Femur (tissue), 1 donor: ENCODE measurements at regions not wholly inside any gene's neighbourhood (a gene's known extent, or its start where the extent isn't known, plus 50 kb on each side); places are given as distances from the start of the nearest gene placed in this dataset.
"Not testable (repeated sequence)": the region's sequence is repeated elsewhere in the genome, so short reads cannot be mapped to it uniquely, and the experiment has no call there.

Experiments used
- DNase-seq: peaks from one replicate; pipeline ENCODE4 v3.0.0-alpha.2; 2017

DNA sequence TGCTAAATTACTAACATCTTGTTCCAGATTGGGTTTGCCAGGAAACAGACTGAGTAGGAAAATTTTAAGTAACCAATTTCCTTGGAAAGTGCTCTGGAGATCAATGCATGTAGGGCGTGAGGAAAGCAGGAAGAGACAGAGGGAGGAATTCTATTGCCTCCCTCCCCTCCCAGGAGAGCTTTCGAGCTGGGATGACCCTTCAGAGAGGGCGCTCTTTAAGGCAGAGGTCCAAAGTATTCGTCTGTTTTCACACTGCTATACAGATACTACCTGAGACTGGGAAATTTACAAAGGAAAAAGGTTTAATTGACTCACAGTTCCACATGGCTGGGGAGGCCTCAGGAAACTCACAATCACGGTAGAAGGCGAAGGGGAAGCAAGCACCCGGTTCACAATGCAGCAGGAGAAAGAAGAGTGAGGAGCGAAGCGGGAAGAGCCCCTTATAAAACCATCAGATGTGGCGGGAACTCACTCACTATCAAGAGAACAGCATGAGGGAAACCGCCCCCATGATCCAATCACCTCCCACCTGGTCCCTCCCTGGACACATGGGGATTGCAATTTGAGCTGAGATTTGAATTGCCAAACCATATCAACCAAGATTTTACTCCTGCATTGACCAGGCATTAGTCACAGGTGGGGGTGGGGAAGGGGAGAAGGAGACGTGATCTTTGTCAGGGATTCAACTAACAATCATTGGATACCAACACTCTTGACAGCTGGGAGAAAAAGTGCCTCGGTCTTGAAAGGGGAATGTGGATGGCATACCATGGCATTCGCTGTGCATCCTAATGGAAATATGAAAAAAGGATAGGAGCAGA lies 63.8 kb downstream of the SLITRK2 start:
- no peak for DNase-seq

DNA sequence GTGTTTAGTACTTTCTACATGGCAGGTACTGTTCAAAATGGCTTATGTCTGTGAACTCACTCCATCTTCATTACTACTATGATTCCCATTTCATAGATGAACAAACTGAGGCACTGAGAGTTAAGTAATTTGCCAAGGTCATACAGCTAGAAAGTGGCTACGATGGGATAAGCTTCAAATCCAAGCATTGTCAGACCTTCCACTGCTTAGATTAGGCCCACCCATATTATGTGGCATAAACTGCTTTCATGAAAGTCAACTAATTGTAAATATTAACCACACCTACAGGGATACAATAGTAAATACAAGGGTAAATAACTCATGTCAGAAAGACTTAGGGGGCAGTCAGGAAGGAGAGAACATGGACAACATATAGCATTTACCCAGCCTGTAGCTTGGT lies 68.8 kb downstream of the SLITRK2 start:
- DNase-seq, result no peak

DNA sequence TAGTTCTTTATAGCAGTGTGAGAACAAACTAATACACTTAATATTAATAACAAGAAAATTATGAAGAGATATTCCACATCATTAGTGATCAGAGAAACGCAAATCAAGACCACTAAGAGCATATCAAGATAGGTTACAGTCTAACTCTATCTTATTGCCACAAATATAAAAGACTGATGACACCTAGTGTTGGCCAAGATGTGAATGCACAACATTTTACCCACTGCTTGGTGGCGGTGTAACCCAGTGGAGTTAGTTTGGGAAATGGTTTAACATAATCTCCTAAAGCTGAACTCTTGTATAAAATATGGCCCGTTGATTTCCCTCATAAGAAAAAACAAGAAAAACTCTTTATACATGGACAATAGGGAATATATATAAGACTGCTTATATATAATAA lies 92.4 kb downstream of the SLITRK2 start:
- no peak for DNase-seq

DNA sequence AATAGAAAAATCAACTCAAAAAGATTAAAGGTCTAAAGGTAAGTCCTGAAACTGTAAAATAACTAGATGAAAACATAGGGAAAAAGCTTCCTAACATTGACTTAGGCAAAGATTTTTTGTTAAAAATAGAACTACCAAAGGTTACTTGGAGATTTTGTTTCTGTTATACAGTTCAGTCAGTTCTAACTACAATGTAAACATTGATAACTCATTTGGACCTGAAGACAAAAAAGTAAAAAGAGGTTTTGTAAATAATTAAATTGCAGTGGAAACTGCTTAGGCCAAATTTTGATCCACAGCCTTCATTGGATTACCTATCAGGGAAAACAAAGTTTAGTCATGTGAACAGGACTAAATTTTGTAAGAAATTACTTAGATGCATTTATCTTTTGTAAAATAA lies 101.8 kb downstream of the SLITRK2 start:
- no peak for DNase-seq

DNA sequence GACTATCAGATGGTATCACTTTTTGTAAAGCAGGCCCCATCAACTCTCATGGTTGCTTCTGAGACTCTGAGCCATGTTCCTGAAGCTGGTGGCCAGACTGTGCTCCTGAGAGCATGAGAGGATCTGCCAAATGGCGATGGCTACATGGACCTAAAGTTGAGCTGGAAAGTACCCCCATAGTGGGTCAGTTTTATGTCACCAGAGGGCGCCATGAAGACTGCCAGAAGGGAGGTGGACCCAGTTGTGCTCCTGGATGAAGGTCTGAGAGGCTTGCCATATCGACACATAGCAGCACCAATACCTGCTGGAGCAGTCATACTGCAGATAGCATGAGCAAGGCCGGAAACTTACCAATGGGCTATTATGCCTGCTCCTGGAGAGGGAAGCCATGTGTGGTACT lies 105.7 kb downstream of the SLITRK2 start:
- no peak for DNase-seq

DNA sequence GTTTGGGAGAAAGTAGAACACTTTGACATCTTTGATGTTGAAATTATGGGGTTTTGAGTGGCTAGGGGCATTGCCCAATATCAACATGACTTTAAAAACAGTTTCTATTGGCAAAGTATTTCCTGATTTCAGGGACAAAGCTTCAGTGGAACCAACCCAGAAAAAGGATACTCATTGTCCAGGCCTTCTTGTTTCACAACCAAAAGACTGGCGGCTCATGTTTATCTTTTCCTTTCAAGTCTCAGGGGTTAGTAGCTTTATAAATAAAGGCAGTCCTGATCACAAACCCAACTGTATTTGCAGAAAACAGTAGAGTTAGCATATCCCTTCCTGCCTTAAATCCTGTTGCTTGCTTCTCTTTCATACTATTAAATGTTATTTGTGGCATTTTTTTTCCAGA lies 119.1 kb downstream of the SLITRK2 start:
- no peak for DNase-seq

DNA sequence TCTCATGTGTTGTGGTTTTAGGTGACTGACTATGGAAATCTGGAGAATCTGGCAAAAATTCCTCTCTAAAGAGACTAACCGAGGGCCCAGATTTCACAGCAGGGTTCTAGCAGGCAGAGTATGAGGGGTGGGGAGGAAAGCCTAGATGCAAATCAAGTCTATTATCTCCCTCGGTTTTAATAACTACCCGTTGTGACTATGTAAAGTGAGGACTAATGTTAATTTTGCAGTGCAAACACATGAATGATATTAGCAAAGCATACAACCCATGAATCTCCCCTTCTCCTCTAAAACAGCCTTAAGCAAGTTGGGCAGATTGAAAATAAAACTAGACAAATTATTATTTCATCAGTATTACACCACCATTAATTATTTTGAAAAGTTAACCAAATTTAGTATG lies 131.4 kb downstream of the SLITRK2 start:
- no peak for DNase-seq

DNA sequence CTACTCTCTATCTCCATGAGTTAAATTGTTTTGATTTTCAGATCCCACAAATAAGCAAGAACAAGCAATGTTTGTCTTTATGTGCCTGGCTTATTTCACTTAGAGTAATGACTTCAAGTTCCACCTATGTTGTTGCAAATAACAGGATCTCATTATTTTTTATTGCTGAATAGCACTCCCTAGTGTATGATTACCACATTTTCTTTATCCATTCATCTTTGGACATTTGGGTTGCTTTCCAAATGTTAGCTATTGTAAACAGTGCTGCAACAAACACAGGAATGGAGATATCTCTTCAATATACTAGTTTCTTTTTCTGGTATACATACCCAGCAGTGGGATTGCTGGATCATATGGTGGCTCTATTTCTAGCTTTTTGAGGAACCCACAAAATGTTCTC lies 136.0 kb downstream of the SLITRK2 start:
- DNase-seq, result no peak

DNA sequence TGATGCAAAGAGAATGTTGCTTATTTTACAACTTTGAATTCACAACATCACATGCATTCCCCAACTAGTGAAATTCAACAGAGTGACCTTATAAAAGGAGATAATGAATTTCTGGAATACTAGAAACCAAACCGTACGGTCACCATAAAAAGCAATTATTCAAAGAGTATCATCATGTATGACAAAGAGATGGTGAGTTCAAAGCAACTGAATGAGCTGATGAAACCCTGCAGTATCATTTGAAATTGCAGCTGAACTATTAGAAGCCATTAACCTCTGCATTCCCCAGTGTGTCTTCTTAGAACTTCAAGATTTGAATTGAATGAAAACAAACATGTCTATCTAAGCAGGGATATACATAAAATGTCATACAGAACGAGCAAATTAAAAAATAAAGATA lies 172.4 kb downstream of the SLITRK2 start:
- DNase-seq, result no peak

DNA sequence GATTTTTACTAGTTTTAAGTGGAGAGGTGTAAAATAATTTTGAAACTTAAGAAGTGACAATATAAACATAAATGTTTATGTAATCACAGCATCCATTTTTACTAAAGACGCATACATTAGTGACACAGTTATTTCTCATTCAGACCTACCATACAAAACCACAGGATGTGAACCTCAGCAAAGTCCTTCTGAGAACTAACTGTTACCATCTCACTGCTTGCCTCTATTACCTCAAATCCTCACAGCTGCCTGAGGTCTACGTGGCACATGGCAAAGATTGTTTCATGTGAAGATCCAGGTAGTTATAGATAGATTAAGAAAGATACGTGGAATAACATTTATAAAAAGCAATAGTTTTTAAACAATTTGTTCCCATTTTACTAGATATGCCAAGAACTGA lies 189.0 kb downstream of the SLITRK2 start:
- no peak for DNase-seq

DNA sequence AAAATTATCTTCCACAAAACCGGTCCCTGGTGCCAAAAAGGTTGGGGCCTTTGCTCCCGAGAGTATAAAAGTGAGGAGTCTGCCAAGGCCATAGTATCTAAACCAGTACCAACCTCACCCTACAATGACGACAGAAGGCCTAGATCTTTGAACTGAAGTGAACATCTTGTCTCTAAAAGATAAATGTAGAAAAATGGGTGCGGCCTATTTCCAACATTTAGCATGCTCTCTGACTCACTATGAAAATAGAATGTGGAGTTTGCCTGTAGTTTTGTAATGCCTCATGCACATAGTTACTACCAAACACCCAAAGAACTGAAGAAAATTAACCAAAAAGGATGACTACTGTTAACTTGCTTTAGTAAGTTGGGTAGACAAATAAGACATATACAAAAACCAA lies 218.4 kb downstream of the SLITRK2 start:
- no peak for DNase-seq

DNA sequence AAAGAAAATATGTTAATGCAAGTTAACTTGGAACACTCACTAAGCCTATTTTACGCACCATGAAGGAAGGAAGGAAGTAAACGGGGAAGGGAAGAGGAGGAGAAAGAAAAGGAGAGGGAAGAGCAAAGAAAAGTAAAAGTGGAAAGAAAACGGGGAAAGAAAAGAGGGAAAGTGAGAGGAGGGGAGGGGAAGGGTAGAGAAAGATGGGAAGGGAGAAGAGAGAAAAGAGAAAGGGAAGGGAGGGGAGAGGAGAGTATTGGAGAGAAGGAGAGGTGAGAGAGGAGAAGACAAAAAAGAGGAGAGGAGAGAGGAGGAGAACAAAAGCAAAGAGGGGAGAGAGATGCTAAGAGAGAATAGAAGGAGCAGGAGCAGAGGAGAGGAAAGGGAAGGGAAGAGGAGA lies 224.1 kb downstream of the SLITRK2 start:
- DNase-seq, result no peak

DNA sequence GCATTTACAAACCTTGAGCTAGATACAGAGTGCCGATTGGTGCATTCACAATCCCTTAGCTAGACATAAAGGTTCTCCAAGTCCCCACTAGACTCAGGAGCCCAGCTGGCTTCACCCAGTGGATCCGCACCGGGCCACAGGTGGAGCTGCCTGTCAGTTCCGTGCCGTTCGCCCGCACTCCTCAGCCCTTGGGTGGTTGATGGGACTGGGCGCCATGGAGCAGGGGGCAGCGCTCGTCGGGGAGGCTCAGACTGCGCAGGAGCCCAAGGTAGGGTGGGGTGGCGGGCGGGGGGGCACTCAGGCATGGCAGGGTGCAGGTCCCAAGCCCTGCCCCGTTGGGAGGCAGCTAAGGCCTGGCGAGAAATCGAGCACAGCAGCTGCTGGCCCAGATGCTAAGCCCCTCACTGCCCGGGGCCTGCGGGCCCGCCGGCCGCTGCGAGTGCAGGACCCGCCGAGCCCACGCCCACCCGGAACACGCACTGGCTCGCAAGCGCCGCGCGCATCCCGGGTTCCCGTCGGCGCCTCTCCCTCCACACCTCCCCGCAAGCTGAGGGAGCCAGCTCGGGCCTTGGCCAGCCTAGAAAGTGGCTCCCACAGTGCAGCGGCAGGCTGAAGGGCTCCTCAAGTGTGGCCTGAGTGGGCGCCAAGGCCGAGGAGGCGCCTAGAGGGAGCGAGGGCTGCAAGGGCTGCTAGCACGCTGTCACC lies 228.5 kb downstream of the SLITRK2 start:
- not testable (repeated sequence) for DNase-seq

DNA sequence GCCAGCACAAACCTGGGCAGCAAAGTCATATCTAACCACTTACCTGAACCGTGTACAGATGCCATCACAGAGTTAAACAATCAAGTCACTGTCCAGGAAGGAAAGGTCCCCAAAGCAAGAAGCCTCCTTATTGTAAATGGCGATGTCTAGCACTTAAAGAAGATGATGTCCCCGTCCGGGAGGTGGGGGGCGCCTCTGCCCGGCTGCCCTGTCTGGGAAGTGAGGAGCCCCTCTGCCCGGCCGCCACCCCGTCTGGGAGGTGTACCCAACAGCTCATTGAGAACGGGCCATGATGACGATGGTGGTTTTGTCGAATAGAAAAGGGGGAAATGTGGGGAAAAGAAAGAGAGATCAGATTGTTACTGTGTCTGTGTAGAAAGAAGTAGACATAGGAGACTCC lies 231.9 kb downstream of the SLITRK2 start:
- DNase-seq, result not testable (repeated sequence)

DNA sequence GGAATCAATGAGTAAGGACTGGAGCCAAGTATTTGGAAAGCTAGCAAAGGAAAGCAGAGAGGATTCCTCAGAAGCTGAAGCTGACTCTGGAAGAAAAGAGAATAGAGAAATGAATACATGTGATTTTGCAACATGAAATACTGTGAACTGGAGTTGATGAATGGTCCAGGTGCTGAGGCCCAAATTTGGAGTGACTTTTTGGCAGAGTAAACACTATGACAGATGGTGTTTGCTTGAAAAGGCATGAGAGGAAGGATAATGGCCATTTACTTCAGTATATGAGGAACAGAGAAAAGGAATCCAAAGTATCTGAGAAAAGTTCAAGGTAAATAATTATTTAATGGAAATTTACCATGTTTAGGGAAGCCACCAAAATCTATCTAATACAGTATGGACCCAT lies 236.7 kb downstream of the SLITRK2 start:
- no peak for DNase-seq

DNA sequence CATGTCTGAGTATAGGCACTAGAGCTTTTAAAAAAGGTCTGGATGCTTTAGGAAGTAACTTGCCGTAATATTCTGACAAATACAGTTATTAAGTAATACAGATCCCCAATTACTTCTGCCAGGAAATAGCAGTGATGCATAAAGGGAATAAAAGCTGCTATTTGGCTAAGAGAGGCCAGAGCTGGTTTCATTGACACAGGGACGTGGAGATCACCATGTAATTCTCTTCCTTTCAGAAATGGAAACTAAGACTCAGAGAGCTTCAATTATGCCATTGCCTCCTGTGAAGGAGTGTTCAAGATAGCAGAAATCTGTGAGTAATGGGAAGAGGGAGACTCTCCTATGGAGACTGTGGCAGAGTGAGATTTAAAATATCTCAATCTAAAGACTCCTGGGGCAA lies 238.1 kb downstream of the SLITRK2 start:
- DNase-seq, result no peak

DNA sequence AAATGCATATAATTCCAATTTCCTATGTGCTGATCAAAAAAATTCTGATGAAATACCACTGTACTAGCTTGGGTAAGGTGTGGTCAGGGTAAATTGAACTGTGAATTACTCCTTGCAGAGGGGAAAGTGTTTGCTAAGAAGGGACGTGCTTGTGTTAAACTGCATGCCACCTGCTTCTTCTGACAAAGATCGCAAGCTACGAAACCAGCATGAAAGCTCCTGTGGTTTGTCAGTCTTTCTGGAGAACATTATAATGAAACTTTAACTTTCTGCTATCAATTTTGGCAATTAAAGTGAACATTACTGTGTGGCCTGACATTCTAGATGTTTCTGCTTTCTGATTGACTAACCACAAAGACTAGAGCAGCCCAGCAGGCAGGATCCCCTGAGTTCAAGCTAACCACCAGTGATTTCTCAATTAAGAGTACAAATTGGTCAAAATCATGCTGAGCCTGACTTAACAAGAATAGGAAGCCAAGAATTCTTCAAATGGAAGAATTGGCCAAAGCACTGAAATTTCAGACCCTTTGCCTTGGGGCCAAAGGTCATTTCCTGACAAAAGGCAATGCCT lies 239.0 kb downstream of the SLITRK2 start:
- DNase-seq, result no peak

DNA sequence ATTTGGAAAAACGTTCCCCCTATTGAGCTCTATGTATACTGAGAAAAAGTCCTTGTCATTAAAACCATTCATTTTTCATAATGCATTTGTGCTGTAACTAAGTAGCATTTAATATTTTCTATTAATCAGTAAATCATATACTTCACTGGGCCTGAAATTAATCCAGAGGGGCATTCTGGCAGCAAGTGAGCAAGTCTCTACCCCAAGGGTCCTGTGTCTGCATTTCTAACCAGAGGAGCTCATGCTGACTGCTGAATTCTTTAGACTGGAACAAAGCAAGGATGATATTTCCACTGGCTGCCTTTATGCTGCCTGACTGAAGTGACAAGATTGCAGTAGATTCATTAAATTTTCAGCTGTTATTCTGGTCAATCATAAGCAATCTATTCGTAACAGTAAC lies 246.5 kb downstream of the SLITRK2 start:
- DNase-seq, result no peak

DNA sequence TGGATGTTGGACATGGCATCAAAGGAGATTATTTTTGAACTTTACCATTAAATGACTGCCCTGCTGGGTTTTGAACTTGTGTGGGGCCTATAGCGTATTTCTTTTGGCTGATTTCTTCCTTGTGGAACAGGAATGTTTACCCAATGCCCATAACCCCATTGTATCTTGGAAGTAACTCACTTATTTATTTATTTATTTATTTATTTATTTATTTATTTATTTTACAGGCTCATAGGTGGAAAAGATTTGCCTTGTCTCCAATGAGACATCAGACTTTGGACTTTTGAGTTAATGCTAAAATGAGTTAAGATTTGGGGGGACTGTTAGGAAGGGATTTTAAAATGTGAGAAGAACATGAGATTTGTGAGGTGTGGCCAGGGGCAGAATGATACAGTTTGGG lies 273.1 kb downstream of the SLITRK2 start:
- DNase-seq, result no peak

DNA sequence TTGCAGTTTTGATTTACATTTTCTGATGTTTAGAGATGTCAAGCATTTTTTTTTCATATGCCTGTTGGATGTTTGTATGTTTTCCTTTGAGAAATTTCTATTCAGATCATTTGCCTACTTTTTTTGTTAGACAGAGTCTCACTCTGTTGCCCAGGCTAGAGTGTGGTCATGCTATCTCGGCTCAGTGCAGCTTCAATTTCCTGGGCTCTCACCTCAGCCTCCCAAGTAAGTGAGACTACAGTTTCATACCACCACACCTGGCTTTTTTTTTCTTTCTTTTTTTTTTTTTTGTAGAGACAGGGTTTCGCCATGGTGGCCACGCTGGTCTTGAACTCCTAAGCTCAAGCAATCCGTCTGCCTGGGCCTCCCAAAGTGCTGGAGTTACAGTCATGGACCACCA lies 291.7 kb downstream of the SLITRK2 start:
- no peak for DNase-seq

DNA sequence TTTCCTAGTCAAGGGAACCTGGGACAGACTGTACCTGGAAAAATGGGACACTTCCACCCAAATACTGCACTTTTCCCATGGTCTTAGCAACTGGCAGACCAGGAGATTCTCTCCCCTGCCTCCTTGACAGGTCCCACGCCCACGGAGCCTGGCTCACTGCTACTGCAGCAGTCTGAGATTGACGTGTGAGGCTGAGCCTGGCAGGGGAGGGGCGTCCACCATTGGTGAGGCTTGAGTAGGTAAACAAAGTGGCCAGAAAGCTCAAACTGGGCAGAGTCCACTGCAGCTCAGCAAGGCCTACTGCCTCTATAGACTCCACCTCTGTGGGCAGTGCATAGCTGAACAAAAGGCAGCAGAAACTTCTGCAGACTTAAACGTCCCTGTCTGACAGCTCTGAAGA lies 301.4 kb downstream of the SLITRK2 start:
- not testable (repeated sequence) for DNase-seq

DNA sequence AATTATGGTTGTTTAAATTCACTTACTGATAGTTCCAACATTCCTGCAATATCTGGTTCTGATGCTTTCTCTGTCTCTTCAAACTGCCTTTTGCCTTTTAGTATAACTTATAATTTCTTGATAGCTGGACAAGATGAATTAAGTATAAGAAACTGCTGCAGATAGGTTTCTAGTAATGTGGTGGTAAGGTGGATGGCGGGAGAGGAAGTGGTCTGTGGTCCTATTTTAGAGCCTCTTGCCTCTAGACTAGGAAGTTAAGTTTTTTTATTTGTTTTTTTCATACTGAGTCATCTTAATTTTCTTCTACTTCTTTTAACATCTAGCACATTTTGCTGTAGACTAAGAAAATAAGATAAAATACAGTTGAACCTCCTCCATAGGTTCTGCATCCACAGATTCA lies 310.0 kb downstream of the SLITRK2 start:
- DNase-seq, result no peak

DNA sequence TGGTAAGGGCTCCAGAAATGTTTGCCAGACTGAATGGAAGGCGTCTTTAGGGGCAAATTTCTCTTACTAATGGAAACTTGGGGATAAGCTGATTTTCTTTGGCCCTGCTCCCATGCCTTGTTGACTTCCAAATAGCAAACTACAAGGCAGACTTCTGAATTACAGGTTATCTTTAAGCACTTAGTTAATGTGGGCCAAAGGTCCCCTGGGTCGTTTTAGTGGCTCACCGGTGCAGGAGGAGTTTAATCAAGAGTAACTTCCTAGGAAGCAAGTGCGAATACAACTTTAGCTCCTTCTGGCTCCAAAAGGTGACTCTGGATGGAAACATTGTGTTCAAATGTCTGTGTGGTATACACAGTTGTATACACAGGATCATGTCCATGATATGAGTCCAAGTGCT lies 323.6 kb downstream of the SLITRK2 start:
- no peak for DNase-seq

DNA sequence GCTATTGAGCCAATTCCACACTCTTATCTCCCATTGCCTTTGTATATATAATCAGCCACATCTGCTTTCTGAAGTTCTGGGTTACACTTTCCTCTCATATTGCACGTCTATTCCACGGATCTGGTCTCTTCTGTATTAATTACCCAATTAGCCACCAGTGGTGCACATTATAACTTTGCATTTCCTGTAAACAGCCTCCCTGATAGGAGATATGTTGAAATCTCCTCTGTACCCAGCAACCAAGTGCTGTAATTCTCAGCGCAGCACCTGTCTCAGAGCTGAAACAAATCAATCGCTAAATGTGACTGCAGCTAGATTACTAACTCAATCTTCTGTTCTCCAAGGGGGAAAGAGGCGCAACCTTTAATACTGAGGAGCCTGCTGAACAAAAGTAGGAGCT lies 326.4 kb downstream of the SLITRK2 start:
- DNase-seq, result no peak
